ENCODE measurements at regions not wholly inside any gene's neighbourhood (a gene's known extent, or its start where the extent isn't known, plus 50 kb on each side); places are given as distances from the start of the nearest gene placed in this dataset.

GRCh38 chr6:84309336-84309735 is 81.9 kb upstream of the CEP162 start:
- TF ChIP-seq CTCF (IDR thresholded peaks at IDR 0.05) (no peak), EZH2 (IDR thresholded peaks at IDR 0.05) (no peak), EZH2phosphoT487 (IDR thresholded peaks at IDR 0.05) (no peak)

Data from neural progenitor cell (in vitro differentiated cells).